ENCODE measurements at regions not wholly inside any gene's neighbourhood (a gene's known extent, or its start where the extent isn't known, plus 50 kb on each side); places are given as distances from the start of the nearest gene placed in this dataset.

DNA sequence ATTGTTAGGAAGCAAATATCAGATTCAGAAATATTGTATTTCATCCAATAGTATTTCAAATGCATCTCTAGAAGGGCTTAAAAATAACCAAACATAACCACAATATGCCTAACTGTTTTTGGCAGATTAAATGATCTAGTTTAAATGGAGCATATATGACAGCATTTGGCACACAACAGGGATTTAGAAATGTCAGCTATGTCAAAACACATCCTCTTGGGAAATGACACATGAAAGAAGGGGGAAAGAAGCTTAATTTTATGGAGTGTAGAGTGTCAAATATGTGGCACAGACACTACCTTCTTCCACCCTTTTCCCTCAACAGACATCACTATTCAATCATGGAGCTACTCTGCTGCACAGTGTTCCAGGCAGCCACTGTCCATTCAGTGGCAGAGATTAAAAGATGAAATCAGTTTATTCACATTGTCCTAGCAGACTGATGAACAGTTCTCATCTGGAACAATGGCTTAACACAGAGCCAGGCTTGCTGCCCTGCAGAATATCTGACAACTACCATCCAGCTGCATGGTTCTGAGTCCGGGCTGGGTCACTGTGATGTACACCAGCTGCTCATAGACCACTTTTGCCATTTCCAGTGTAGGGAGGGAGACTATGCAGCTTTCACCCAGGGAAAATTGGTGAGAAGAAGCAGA is 349.8 kb downstream of the DHX35 start (continued):
- TF ChIP-seq, protein P1, sequence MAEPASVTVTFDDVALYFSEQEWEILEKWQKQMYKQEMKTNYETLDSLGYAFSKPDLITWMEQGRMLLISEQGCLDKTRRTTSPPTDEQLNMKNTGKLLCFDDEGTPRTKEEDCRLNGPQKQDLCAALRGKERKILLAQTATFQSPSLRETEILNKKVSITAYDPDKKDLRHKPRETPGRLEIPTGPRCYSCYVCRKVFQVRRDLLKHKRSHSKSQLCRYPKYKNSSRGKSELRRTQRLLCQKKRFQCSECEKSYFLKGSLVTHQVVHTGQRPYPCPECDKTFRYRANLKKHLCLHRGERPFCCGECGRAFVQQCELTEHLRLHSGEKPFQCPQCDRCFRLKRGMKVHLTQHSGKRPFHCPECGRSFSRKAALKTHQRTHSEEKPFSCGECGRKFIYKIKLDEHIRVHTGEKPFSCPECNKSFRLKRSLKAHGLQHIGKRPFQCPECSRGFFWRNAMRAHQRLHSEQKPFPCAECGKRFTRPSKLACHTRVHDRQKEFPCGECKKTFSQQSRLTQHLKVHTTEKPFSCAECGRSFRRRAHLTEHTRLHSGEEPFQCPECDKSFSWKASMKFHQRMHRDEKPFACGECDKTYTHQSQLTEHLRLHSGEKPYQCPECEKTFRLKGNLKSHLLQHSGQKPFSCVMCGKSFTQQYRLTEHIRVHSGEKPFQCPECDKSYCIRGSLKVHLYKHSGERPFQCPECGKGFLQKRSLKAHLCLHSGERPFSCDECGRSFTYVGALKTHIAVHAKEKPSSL (CRISPR knock-in tag; conservative IDR thresholded peaks at IDR 0.05), result no peak
- no peak for TF ChIP-seq AR (CRISPR knock-in tag; IDR thresholded peaks at IDR 0.05)
- no peak for TF ChIP-seq TEAD4 (CRISPR knock-in tag; IDR thresholded peaks at IDR 0.05)
- TF ChIP-seq KAT7 (CRISPR knock-in tag; IDR thresholded peaks at IDR 0.05; ENCODE audit: borderline replicate concordance), result no peak

GRCh38 chr20:39310363-39310995 is 348.3 kb downstream of the DHX35 start:
- DNase-seq (ENCODE audit: low spot score), result peak; percentile 15
- ChIA-PET CTCF (interaction anchor here (0.7 to 1.8 kb wide), 4 partner anchors 21 to 198 kb away, joined by 3 to 5 read pairs (median 4); no protein-coding TSS in a partner anchor), POLR2A (no interaction called here)
- peak; percentile 72 for ATAC-seq
- Mint-ChIP-seq H3K9me3 (peaks cover 14% of the 10 kb centered on the region), H3K27ac (no peak overlapping the region), H3K36me3 (peaks cover 11% of the 10 kb centered on the region), H3K4me3 (no peak overlapping the region), H3K27me3 (ENCODE audit: low read depth) (no peaks in the 10 kb centered on the region; the same call in 1 of the 2 replicates), H3K4me1 (peaks cover 22% of the 10 kb centered on the region)
- TF ChIP-seq, protein P2, sequence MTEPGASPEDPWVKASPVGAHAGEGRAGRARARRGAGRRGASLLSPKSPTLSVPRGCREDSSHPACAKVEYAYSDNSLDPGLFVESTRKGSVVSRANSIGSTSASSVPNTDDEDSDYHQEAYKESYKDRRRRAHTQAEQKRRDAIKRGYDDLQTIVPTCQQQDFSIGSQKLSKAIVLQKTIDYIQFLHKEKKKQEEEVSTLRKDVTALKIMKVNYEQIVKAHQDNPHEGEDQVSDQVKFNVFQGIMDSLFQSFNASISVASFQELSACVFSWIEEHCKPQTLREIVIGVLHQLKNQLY (CRISPR knock-in tag; IDR thresholded peaks at IDR 0.05), result no peak
- TF ChIP-seq USF2 (CRISPR knock-in tag; IDR thresholded peaks at IDR 0.05), result peak; percentile 37; the same call in 1 of the 2 replicates

DNA sequence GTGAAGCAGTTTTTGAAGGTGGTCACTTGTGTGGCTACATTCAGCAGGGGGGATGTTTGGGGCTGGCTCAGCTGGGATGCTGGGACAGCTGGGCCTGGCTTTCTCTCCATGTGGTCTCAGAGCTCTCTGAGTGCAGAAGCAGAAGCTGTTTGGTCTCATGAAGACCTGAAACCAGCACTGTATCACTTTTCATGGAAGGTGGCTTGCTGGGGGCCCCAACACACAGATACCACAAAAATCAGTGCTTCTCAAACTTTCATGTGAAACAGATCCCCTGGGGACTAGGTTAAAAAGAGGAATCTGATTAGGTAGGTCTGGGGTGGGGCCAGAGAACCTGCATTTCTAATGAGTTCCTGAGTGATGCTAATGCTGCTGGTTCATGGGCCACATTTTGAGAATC is 347.3 kb downstream of the DHX35 start:
- DNase-seq (ENCODE audit: low spot score) (no peak), ATAC-seq (no peak)
- H3K27me3 Mint-ChIP-seq (ENCODE audit: low read depth), result no peaks in the 10 kb centered on the region; the same call in 1 of the 2 replicates
- H3K4me1 Mint-ChIP-seq, result peaks cover 22% of the 10 kb centered on the region
- CTCF ChIA-PET, result no interaction called here
- H3K9me3 Mint-ChIP-seq, result peaks cover 14% of the 10 kb centered on the region
- peaks cover 11% of the 10 kb centered on the region for H3K36me3 Mint-ChIP-seq
- no peak overlapping the region for H3K4me3 Mint-ChIP-seq
- POLR2A ChIA-PET, result no interaction called here
- no peak for TF ChIP-seq HMGA2 (CRISPR knock-in tag; IDR thresholded peaks at IDR 0.05)
- TF ChIP-seq ZNF423 (CRISPR knock-in tag; IDR thresholded peaks at IDR 0.05), result 0 out of 2 replicates have a peak, but pooled peaks have one; percentile 3
- no peak overlapping the region for H3K27ac Mint-ChIP-seq

DNA sequence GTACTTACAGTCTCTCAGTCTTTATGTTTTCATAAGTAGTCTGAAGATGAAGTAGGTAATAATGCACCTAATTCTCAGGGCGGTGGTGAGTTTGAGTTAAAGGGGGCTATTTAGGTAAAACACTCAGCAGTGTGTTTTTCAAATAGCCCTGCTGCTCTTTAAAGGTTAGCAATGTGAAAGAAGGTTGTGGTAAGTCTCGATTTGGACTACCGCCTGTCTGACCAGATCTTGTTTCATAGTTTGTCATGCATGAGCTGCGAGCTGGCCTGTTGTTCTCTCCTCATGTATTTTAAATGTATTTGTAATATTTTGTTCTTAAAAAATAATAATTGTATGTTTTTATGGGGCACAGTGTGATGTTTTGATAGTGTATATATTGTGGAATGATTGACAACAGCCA is 340.2 kb downstream of the DHX35 start:
- Mint-ChIP-seq H3K27ac (no peak overlapping the region), H3K4me1 (peaks cover 9% of the 10 kb centered on the region), H3K36me3 (peaks cover under 1% of the 10 kb centered on the region), H3K4me3 (no peak overlapping the region), H3K27me3 (ENCODE audit: low read depth) (no peaks in the 10 kb centered on the region), H3K9me3 (peaks cover 2% of the 10 kb centered on the region)
- CTCF ChIA-PET, result interaction anchor here (1.0 kb wide), 1 partner anchor 13 kb away, joined by 3 read pairs; no protein-coding TSS in a partner anchor
- no peak for ATAC-seq
- DNase-seq (ENCODE audit: low spot score), result no peak
- POLR2A ChIA-PET, result no interaction called here
- TF ChIP-seq, protein P3, sequence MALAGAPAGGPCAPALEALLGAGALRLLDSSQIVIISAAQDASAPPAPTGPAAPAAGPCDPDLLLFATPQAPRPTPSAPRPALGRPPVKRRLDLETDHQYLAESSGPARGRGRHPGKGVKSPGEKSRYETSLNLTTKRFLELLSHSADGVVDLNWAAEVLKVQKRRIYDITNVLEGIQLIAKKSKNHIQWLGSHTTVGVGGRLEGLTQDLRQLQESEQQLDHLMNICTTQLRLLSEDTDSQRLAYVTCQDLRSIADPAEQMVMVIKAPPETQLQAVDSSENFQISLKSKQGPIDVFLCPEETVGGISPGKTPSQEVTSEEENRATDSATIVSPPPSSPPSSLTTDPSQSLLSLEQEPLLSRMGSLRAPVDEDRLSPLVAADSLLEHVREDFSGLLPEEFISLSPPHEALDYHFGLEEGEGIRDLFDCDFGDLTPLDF (CRISPR knock-in tag; IDR thresholded peaks at IDR 0.05), result no peak
- no peak for TF ChIP-seq FOXJ3 (CRISPR knock-in tag; IDR thresholded peaks at IDR 0.05; ENCODE audit: borderline replicate concordance)
- TF ChIP-seq, protein P2 (CRISPR knock-in tag; IDR thresholded peaks at IDR 0.05), result no peak
- no peak for TF ChIP-seq ZNF263 (CRISPR knock-in tag; IDR thresholded peaks at IDR 0.05; ENCODE audit: low read depth)
- no peak for TF ChIP-seq E2F5 (CRISPR knock-in tag; IDR thresholded peaks at IDR 0.05)
- TF ChIP-seq NFE2L1 (CRISPR knock-in tag; IDR thresholded peaks at IDR 0.05), result no peak
- TF ChIP-seq NR2C2 (CRISPR knock-in tag; IDR thresholded peaks at IDR 0.05), result no peak
- no peak for TF ChIP-seq TCF7 (CRISPR knock-in tag; IDR thresholded peaks at IDR 0.05; ENCODE audit: low read depth)
- no peak for TF ChIP-seq ZNF121 (CRISPR knock-in tag; IDR thresholded peaks at IDR 0.05)
- no peak for TF ChIP-seq ATF1 (CRISPR knock-in tag; IDR thresholded peaks at IDR 0.05)
- TF ChIP-seq USF1 (CRISPR knock-in tag; IDR thresholded peaks at IDR 0.05), result no peak

Data from WTC11 (cell line).